PC-3 (cell line): ENCODE measurements at regions not wholly inside any gene's neighbourhood (a gene's known extent, or its start where the extent isn't known, plus 50 kb on each side); places are given as distances from the start of the nearest gene placed in this dataset.

ENCODE experiments used
- EZH2 ChIP-seq: fragments of 300-600 bp; sonication (generic); IDR thresholded peaks from one replicate; pipeline ENCODE4 v1.6.1; 2017; ENCODE audit warnings: antibody characterized with exemption, mild to moderate bottlenecking, low read length; ENCODE audit not compliant: unreplicated experiment
- TF ChIP-seq, protein P1 (sequence below): fragments of 300-600 bp; sonication (generic); conservative IDR thresholded peaks from 2 replicates; pipeline ENCODE4 v1.5.1; 2017; ENCODE audit warnings: antibody characterized with exemption, low read depth, mild to moderate bottlenecking, low read length

GRCh38 chr12:45165284-45165683 is 50.6 kb upstream of the ANO6 start:
- TF ChIP-seq, protein P1, sequence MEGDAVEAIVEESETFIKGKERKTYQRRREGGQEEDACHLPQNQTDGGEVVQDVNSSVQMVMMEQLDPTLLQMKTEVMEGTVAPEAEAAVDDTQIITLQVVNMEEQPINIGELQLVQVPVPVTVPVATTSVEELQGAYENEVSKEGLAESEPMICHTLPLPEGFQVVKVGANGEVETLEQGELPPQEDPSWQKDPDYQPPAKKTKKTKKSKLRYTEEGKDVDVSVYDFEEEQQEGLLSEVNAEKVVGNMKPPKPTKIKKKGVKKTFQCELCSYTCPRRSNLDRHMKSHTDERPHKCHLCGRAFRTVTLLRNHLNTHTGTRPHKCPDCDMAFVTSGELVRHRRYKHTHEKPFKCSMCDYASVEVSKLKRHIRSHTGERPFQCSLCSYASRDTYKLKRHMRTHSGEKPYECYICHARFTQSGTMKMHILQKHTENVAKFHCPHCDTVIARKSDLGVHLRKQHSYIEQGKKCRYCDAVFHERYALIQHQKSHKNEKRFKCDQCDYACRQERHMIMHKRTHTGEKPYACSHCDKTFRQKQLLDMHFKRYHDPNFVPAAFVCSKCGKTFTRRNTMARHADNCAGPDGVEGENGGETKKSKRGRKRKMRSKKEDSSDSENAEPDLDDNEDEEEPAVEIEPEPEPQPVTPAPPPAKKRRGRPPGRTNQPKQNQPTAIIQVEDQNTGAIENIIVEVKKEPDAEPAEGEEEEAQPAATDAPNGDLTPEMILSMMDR: no peak
- no peak for TF ChIP-seq EZH2
